IMR-90 (cell line): ENCODE measurements at regions not wholly inside any gene's neighbourhood (a gene's known extent, or its start where the extent isn't known, plus 50 kb on each side); places are given as distances from the start of the nearest gene placed in this dataset.

ENCODE experiments used
- CEBPB ChIP-seq: IDR thresholded peaks from 2 replicates; pipeline ENCODE4 v1.6.1; 2012; ENCODE audit warnings: low read depth, low read length, improper control_type of control experiment
- CHD1 ChIP-seq: IDR thresholded peaks from 2 replicates; pipeline ENCODE4 v1.6.1; 2012; ENCODE audit warnings: low read depth, low read length, improper control_type of control experiment
- CTCF ChIP-seq: conservative IDR thresholded peaks from 2 replicates; pipeline ENCODE4 v1.5.1; 2012; ENCODE audit warnings: mild to moderate bottlenecking, low read depth, low read length, improper control_type of control experiment
- MAZ ChIP-seq: IDR thresholded peaks from 2 replicates; pipeline ENCODE4 v1.6.1; 2012; ENCODE audit warnings: low read depth, mild to moderate bottlenecking, low read length, improper control_type of control experiment, moderate library complexity, borderline replicate concordance
- NFE2L2 ChIP-seq: fragments of 150-350 bp; IDR thresholded peaks from 2 replicates; pipeline ENCODE4 v1.6.1; 2016; ENCODE audit warnings: low read depth, mild to moderate bottlenecking, low read length
- POLR2A ChIP-seq: IDR thresholded peaks from 2 replicates; pipeline ENCODE4 v1.6.1; 2012; ENCODE audit warnings: mild to moderate bottlenecking, low read depth, low read length

DNA sequence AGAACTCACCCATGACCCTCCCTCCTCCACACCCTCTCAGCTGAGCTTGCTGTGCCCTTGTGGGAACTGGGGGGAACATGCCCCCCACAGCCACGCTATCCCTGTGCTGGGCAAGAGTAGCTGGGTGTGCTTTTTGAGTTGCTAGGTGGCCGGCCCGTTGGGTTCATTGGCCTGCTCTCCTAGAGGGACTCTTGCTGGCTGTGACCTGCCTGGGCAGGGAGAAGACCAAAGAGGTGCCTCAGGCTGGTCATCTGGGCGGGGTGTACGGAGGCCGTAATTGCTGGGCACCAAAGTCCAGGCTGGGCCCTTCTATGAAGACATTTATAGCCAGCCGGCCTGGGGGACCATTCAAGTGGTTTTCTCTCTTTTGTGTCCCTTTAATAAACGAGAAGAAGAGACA, 138.3 kb upstream of the ZBTB40 start:
- no peak for TF ChIP-seq NFE2L2
- no peak for TF ChIP-seq CEBPB
- no peak for TF ChIP-seq CTCF
- TF ChIP-seq POLR2A: no peak
- TF ChIP-seq MAZ: no peak
- no peak for TF ChIP-seq CHD1
